Heart left ventricle (tissue), 16 donors: ENCODE measurements at regions not wholly inside any gene's neighbourhood (a gene's known extent, or its start where the extent isn't known, plus 50 kb on each side); places are given as distances from the start of the nearest gene placed in this dataset.

Experiments
- ATAC-seq, 4 donors: fragments of 200-7000 bp; cut with Tn5 transposase; one replicate each; pipeline ENCODE4 v1.9.1; 2020 to 2022; ENCODE audit warnings: moderate library complexity in 4 of 4, mild to moderate bottlenecking in 3 of 4, moderate number of reproducible peaks in 1 of 4
- DNase-seq, 5 donors: peaks; one replicate each; pipeline ENCODE4 v3.0.0-alpha.2; 2020
- H3K27ac ChIP-seq, 12 donors: fragments of 200-600 bp; sonication (generic) in 4 of 12; one replicate each; pipeline versions ENCODE4 v1.5.0 to v1.8.0; 2016 to 2022; ENCODE audit warnings: mild to moderate bottlenecking in 2 of 12
- H3K27me3 ChIP-seq, 9 donors: fragments of 200-600 bp; sonication (generic) in 2 of 9; one replicate each; pipeline versions ENCODE4 v1.5.1 to v1.8.0; 2016 to 2022; ENCODE audit warnings: mild to moderate bottlenecking in 3 of 9
- H3K36me3 ChIP-seq, 9 donors: fragments of 200-600 bp; sonication (generic) in 2 of 9; one replicate each; pipeline versions ENCODE4 v1.5.0 to v1.8.0; 2018 to 2022; ENCODE audit warnings: mild to moderate bottlenecking in 2 of 9
- H3K4me1 ChIP-seq, 12 donors: fragments of 200-600 bp; sonication (generic) in 4 of 12; one replicate each; pipeline versions ENCODE4 v1.5.0 to v1.8.0; 2016 to 2022; ENCODE audit warnings: mild to moderate bottlenecking in 3 of 12
- H3K4me3 ChIP-seq, 12 donors: fragments of 200-600 bp; sonication (generic) in 4 of 12; one replicate each; pipeline versions ENCODE4 v1.5.0 to v1.8.0; 2017 to 2022; ENCODE audit warnings: mild to moderate bottlenecking in 9 of 12, moderate library complexity in 4 of 12
- H3K9me3 ChIP-seq, 12 donors: fragments of 200-600 bp; sonication (generic) in 4 of 12; one replicate each; pipeline versions ENCODE4 v1.5.0 to v1.8.0; 2016 to 2022; ENCODE audit warnings: mild to moderate bottlenecking in 1 of 12
- CTCF ChIP-seq, 12 donors: fragments of 200-600 bp; sonication (generic) in 4 of 12; IDR thresholded peaks; one replicate each; pipeline versions ENCODE4 v1.5.0 to v1.8.0; 2018 to 2022; ENCODE audit warnings: antibody characterized with exemption in 12 of 12, mild to moderate bottlenecking in 5 of 12
- POLR2A ChIP-seq, 2 donors: fragments of 450-650 bp; IDR thresholded peaks; one replicate each; pipeline ENCODE4 v1.6.1; 2017; ENCODE audit warnings: antibody characterized with exemption in 2 of 2, mild to moderate bottlenecking in 2 of 2, moderate library complexity in 2 of 2
- WGBS, 4 donors: extraction: QIAGEN DNeasy Blood & Tissue Kit in 2 of 4; methylation state at CpG; one replicate each; pipeline versions ENCODE4 v1.1.5 to v1.1.7; 2013 to 2018; 5-methylcytosine and 5-hydroxymethylcytosine counted together
- intact Hi-C, 10 donors: fragments of 100-400 bp; cut with DNase I; formaldehyde crosslinking; loops; one replicate each; pipeline versions ENCODE4 v1.11.1 to v1.14.2; 2022
- donor health status: ischemic (EF 13 %, LVEDD 7.1; RV severe dilation, severe dysfunction).
- donor health status: healthy with polysubstance abuse.
- donor health status: DM: no; HTN: yes; CAD: no.
- donor health status: DM: no; HTN: no; CAD: no.
- donor health status: ischemic (EF 25% LVEDD 6.9; RV normal size, moderate dysfunction).
- donor health status: ischemic (EF 25% LVEDD 5.7; RV mildly dilated, moderate dysfunction).
- donor health status: healthy.
- donor health status: DM: yes; HTN: yes; CAD: no.
- donor health status: ischemic (EF 35%, LVEDD 5.7; RV mildly dilated, moderate dysfunction).
- donor health status: nonischemic (EF 11% LVEDD 7.7; RV severe dilation, severe dysfunction).
- donor health status: DM: yes; HTN: yes; CAD: no.
- donor health status: PGD.
- donor health status: ischemic (EF 29% LVEDD 5.4; RV normal size, mild dysfunction).
- donor health status: nonischemic (EF 23%, LVEDD 6.1; RV moderate dilation, normal function).

- DNase-seq (no peak), ATAC-seq (peak in 3 of 4 donors; percentile 39 to 56 (median 45))
- Histone ChIP-seq H3K36me3 (peaks cover 0 to 36% (median 21%) of the 10 kb centered on the region in 9 donors), H3K27me3 (no peaks in the 10 kb centered on the region), H3K27ac (no peak overlapping the region), H3K4me3 (no peak overlapping the region), H3K9me3 (no peaks in the 10 kb centered on the region), H3K4me1 (peaks cover 0 to 58% (median 25%) of the 10 kb centered on the region in 12 donors)
- 47 to 66% (median 56%) methylated on average over 1 of the region's 1 CpG for WGBS, 4 donors
- intact Hi-C loops: no loop called here
- TF ChIP-seq CTCF (IDR thresholded peaks at IDR 0.05) (no peak), POLR2A (IDR thresholded peaks at IDR 0.05) (no peak)
Observed at GRCh38 chr3:72379500-72380187, 468.6 kb downstream of the SHQ1 start.

GRCh38 chr3:72378287-72378686 is 470.0 kb downstream of the SHQ1 start:
- Histone ChIP-seq H3K27ac (no peak overlapping the region), H3K36me3 (peaks cover 0 to 36% (median 21%) of the 10 kb centered on the region in 9 donors), H3K9me3 (no peaks in the 10 kb centered on the region), H3K4me3 (no peak overlapping the region), H3K4me1 (peaks cover 0 to 53% (median 21%) of the 10 kb centered on the region in 12 donors), H3K27me3 (no peaks in the 10 kb centered on the region)
- intact Hi-C loops: no loop called here
- no peak for DNase-seq
- no peak for TF ChIP-seq POLR2A (IDR thresholded peaks at IDR 0.05)
- TF ChIP-seq CTCF (IDR thresholded peaks at IDR 0.05): no peak
- no peak for ATAC-seq
- 78 to 87% (median 84%) methylated on average over 10 of the region's 10 CpGs for WGBS, 4 donors

GRCh38 chr3:72376956-72377710 is 471.1 kb downstream of the SHQ1 start:
- H3K27ac ChIP-seq: no peak overlapping the region
- intact Hi-C loops: no loop called here
- no peak overlapping the region for H3K4me3 ChIP-seq
- peaks cover 0 to 41% (median 15%) of the 10 kb centered on the region in 12 donors for H3K4me1 ChIP-seq
- H3K36me3 ChIP-seq: peaks cover 0 to 36% (median 21%) of the 10 kb centered on the region in 9 donors
- DNase-seq (no peak), ATAC-seq (no peak)
- WGBS, 4 donors: 84 to 93% (median 90%) methylated on average over 9 of the region's 9 CpGs
- TF ChIP-seq POLR2A (IDR thresholded peaks at IDR 0.05) (no peak), CTCF (IDR thresholded peaks at IDR 0.05) (no peak)
- no peaks in the 10 kb centered on the region for H3K9me3 ChIP-seq
- H3K27me3 ChIP-seq: no peaks in the 10 kb centered on the region
